Type B pancreatic cell (in vitro differentiated cells): ENCODE measurements at regions not wholly inside any gene's neighbourhood (a gene's known extent, or its start where the extent isn't known, plus 50 kb on each side); places are given as distances from the start of the nearest gene placed in this dataset.

Experiments
- DNase-seq: peaks from one replicate; pipeline ENCODE4 v3.0.0; 2021; ENCODE audit warnings: mixed read lengths; ENCODE audit not compliant: unreplicated experiment; ENCODE audit errors: extremely low spot score
- H3K27ac Mint-ChIP-seq: 2 replicates; pipeline ENCODE4 v1.8.0; 2021; ENCODE audit warnings: mild to moderate bottlenecking, mixed read lengths
- H3K27me3 Mint-ChIP-seq: 2 replicates; pipeline ENCODE4 v1.8.0; 2021; ENCODE audit warnings: mixed read lengths
- H3K36me3 Mint-ChIP-seq: 2 replicates; pipeline ENCODE4 v1.8.0; 2021; ENCODE audit warnings: mixed read lengths
- H3K4me1 Mint-ChIP-seq: one replicate; pipeline ENCODE4 v1.8.0; 2021; ENCODE audit warnings: mixed read lengths; ENCODE audit not compliant: unreplicated experiment
- H3K4me3 Mint-ChIP-seq: 2 replicates; pipeline ENCODE4 v1.8.0; 2021; ENCODE audit warnings: mild to moderate bottlenecking, mixed read lengths
- H3K9me3 Mint-ChIP-seq: 2 replicates; pipeline ENCODE4 v1.8.0; 2021; ENCODE audit warnings: mixed read lengths
- CTCF ChIP-seq: fragments of 200-600 bp; sonication (generic); conservative IDR thresholded peaks from 2 replicates; pipeline ENCODE4 v1.5.0; 2021; ENCODE audit warnings: antibody characterized with exemption, mild to moderate bottlenecking

- Mint-ChIP-seq H3K9me3 (peaks cover 5% of the 10 kb centered on the region), H3K4me1 (no peaks in the 10 kb centered on the region), H3K4me3 (no peak overlapping the region), H3K27ac (no peak overlapping the region), H3K27me3 (no peaks in the 10 kb centered on the region), H3K36me3 (no peaks in the 10 kb centered on the region)
- no peak for DNase-seq
- no peak for TF ChIP-seq CTCF
Observed at GRCh38 chr21:25359724-25360123, 247.6 kb downstream of the MRPL39 start.

- Mint-ChIP-seq H3K9me3 (no peaks in the 10 kb centered on the region), H3K27ac (no peak overlapping the region), H3K27me3 (no peaks in the 10 kb centered on the region), H3K4me1 (no peaks in the 10 kb centered on the region), H3K4me3 (no peak overlapping the region), H3K36me3 (no peaks in the 10 kb centered on the region)
- peak; percentile 62 for TF ChIP-seq CTCF
- DNase-seq, result no peak
Observed at GRCh38 chr21:25350056-25350455, 257.2 kb downstream of the MRPL39 start.

GRCh38 chr21:25343774-25344545 lies 263.3 kb downstream of the MRPL39 start:
- Mint-ChIP-seq H3K36me3 (no peaks in the 10 kb centered on the region), H3K4me3 (no peak overlapping the region)

GRCh38 chr21:25342816-25343215 lies 264.5 kb downstream of the MRPL39 start:
- Mint-ChIP-seq H3K36me3 (no peaks in the 10 kb centered on the region), H3K27ac (no peak overlapping the region), H3K27me3 (peaks cover 3% of the 10 kb centered on the region), H3K4me3 (no peak overlapping the region), H3K4me1 (no peaks in the 10 kb centered on the region), H3K9me3 (no peaks in the 10 kb centered on the region)
- no peak for DNase-seq
- no peak for TF ChIP-seq CTCF

More at GRCh38 chr21:25343774-25344545, 263.3 kb downstream of the MRPL39 start:
- no peak for TF ChIP-seq CTCF
- no peak for DNase-seq
- H3K9me3 Mint-ChIP-seq, result no peaks in the 10 kb centered on the region
- no peak overlapping the region for H3K27ac Mint-ChIP-seq
- H3K4me1 Mint-ChIP-seq, result no peaks in the 10 kb centered on the region
- peaks cover 3% of the 10 kb centered on the region for H3K27me3 Mint-ChIP-seq

- H3K4me1 Mint-ChIP-seq, result no peaks in the 10 kb centered on the region
- no peak overlapping the region for H3K27ac Mint-ChIP-seq
- H3K9me3 Mint-ChIP-seq, result no peaks in the 10 kb centered on the region
- H3K27me3 Mint-ChIP-seq, result peaks cover 3% of the 10 kb centered on the region
- H3K4me3 Mint-ChIP-seq, result no peak overlapping the region
- H3K36me3 Mint-ChIP-seq, result no peaks in the 10 kb centered on the region
- DNase-seq, result no peak
- no peak for TF ChIP-seq CTCF
Observed at GRCh38 chr21:25341981-25342380, 265.3 kb downstream of the MRPL39 start.
